ENCODE measurements at regions not wholly inside any gene's neighbourhood (a gene's known extent, or its start where the extent isn't known, plus 50 kb on each side); places are given as distances from the start of the nearest gene placed in this dataset.

DNA sequence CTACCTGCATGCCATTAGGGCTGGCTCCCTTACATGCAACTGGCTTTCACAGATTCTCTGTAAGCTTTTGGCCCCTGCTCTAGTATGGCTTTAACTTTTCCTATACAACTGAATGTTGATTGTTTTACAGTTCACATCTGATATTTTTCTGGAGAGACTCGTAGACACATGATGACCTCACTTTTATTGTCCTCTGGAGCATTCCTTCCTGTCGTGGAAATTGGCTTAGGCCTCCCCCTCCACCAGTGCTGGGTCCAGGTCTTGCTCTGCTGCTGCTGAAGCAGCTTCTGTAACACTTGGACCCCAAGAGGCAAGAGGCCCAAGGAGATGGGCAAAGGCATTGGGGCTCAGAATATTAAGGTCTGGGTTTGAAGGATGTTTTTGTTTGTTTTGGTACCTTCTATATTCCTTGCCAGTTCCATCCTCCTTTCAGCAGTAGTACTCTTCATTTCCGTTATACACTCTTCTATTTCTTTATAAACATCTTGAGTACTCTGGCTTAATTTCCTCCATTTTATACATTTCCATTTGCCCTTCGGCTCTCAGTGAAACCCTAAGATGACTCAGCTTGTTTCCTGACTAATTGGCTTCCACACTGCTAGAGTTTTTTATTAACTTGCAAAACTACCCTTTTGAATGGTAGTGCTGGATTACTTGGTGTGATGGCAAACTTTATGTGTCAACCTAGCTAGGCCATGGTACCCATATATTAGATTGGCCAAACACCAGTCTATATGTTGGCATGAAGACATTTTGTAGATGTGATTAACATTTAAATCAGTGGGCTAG, 219.8 kb downstream of the CDCA7 start:
- no peak overlapping the region for H3K4me3 ChIP-seq (ENCODE audit: low read depth, low read length)
- TF ChIP-seq, protein P1, sequence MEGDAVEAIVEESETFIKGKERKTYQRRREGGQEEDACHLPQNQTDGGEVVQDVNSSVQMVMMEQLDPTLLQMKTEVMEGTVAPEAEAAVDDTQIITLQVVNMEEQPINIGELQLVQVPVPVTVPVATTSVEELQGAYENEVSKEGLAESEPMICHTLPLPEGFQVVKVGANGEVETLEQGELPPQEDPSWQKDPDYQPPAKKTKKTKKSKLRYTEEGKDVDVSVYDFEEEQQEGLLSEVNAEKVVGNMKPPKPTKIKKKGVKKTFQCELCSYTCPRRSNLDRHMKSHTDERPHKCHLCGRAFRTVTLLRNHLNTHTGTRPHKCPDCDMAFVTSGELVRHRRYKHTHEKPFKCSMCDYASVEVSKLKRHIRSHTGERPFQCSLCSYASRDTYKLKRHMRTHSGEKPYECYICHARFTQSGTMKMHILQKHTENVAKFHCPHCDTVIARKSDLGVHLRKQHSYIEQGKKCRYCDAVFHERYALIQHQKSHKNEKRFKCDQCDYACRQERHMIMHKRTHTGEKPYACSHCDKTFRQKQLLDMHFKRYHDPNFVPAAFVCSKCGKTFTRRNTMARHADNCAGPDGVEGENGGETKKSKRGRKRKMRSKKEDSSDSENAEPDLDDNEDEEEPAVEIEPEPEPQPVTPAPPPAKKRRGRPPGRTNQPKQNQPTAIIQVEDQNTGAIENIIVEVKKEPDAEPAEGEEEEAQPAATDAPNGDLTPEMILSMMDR (IDR thresholded peaks at IDR 0.05; ENCODE audit: insufficient read depth, low read depth, low read length), result no peak

DNA sequence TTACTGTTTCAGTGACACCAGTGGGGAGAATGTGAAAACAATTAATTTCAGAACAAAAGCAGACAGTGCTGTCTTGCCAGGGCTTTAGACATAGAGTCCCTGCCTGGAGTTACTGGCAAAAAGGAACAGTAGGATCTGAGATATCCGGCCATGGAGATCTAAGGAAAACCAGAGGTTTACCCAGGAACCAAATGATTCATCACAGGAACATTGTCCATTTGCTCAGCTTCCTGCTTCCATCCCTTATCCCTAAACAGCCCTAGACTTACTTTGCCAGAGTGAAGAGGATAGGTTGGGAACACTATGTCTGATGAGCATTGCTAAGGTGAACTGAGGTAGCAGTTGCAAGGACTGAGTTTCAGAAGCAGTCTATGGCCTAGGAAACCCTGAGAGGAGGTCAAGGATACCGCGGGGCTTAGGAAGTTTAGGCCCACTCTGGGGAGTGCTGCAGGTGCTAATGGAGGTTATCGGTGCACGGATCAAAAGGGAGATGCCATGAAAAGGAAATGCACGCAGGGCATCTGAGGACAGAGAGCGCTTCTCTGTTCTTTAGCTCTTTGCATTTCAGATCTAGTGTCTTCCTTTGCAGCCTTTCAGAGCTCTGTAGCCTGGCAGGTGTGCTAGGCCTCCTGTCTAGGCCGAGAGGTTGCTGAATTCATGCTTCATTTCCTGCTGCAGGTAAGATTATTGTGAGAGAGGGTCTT, 223.9 kb downstream of the CDCA7 start:
- H3K36me3 ChIP-seq (ENCODE audit: control insufficient read depth, insufficient read depth, low read length), result no peaks in the 10 kb centered on the region
- no peak for DNase-seq (ENCODE audit: low read depth)
- TF ChIP-seq, protein P1 (IDR thresholded peaks at IDR 0.05; ENCODE audit: insufficient read depth, low read depth, low read length), result no peak
- no peaks in the 10 kb centered on the region for H3K27me3 ChIP-seq (ENCODE audit: control insufficient read depth, insufficient read depth, low read length)
- POLR2A ChIA-PET, result no interaction called here
- no peak overlapping the region for H3K4me3 ChIP-seq (ENCODE audit: low read depth, low read length)
- CTCF ChIA-PET, result interaction anchor here (1.1 kb wide), 1 partner anchor 11 kb away, joined by 3 read pairs; no protein-coding TSS in a partner anchor

More for the DNA sequence above, 219.8 kb downstream of the CDCA7 start:
- POLR2A ChIA-PET, result no interaction called here
- DNase-seq (ENCODE audit: low read depth), result no peak
- Histone ChIP-seq H3K36me3 (ENCODE audit: control insufficient read depth, insufficient read depth, low read length) (no peaks in the 10 kb centered on the region), H3K27me3 (ENCODE audit: control insufficient read depth, insufficient read depth, low read length) (no peaks in the 10 kb centered on the region)
- CTCF ChIA-PET, result interaction anchor here (0.6 to 2.2 kb wide), 5 partner anchors 8 to 176 kb away, joined by 3 to 11 read pairs (median 4); no protein-coding TSS in a partner anchor

DNA sequence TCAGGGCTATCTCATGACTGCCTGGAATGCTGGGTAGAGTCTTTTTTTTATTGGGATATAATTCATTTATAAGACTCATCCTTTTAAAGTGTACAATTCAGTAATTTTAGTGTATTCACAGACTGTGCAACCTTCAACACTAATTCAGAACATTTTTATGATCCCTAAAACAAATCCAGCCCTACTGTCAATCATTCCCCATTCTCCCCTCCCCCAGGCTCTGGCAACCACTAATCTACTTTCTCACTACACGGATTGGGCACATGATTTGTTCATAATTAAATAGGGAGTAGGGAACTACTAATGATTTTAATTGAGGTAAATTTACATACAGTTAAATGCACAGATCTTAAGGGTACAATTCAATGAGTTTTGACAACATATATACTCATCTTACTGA, 225.7 kb downstream of the CDCA7 start:
- Histone ChIP-seq H3K27me3 (ENCODE audit: control insufficient read depth, insufficient read depth, low read length) (no peaks in the 10 kb centered on the region), H3K4me3 (ENCODE audit: low read depth, low read length) (no peak overlapping the region), H3K36me3 (ENCODE audit: control insufficient read depth, insufficient read depth, low read length) (no peaks in the 10 kb centered on the region)
- POLR2A ChIA-PET, result no interaction called here
- TF ChIP-seq, protein P1 (IDR thresholded peaks at IDR 0.05; ENCODE audit: insufficient read depth, low read depth, low read length), result no peak
- no peak for DNase-seq (ENCODE audit: low read depth)
- CTCF ChIA-PET, result interaction anchor here (1.1 kb wide), 1 partner anchor 9 kb away, joined by 4 read pairs; no protein-coding TSS in a partner anchor

DNA sequence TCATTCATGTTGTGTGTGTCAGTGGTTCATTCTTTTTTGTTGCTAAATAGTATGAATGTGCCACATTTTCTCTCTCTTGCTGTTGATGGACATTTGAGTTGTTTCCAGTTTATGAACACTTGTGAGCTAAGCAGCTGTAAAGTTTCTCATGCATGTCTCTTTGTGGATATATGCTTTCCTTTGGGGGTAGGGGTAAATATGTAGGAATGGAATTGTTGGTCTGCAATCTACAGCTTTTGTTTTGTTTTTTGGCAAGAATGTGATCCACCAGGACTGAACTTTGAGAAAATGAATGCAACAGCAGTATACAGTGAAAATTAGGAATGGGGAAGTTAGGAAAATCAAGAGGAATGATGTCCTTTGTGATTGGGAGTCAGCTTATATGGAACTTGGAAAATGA, 226.3 kb downstream of the CDCA7 start:
- TF ChIP-seq, protein P1 (IDR thresholded peaks at IDR 0.05; ENCODE audit: insufficient read depth, low read depth, low read length), result no peak
- Histone ChIP-seq H3K4me3 (ENCODE audit: low read depth, low read length) (no peak overlapping the region), H3K27me3 (ENCODE audit: control insufficient read depth, insufficient read depth, low read length) (no peaks in the 10 kb centered on the region), H3K36me3 (ENCODE audit: control insufficient read depth, insufficient read depth, low read length) (no peaks in the 10 kb centered on the region)
- no peak for DNase-seq (ENCODE audit: low read depth)
- ChIA-PET CTCF (interaction anchor here (1.1 kb wide), 1 partner anchor 9 kb away, joined by 4 read pairs; no protein-coding TSS in a partner anchor), POLR2A (no interaction called here)

DNA sequence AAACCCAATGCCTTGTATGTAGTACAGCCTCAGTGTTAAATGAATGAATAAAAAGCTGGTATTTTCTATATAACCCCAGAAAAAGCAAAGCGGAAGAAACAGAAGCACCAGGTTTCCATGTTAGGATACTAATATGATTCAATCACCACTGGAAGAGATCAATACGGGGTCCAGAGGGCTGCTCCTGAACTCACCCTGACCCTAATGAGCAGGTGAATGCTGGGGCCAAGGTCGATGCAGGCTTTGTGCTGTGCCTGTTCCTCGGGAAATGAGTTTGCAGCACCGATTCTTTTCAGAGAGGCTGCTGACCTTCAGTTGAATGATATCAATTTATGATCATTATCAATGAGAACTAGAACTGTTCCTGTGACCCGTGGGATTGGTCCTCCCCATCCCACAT, 228.5 kb downstream of the CDCA7 start:
- CTCF ChIA-PET, result interaction anchor here (0.9 to 1.1 kb wide), 2 partner anchors 9 to 24 kb away, joined by 3 to 4 read pairs; no protein-coding TSS in a partner anchor
- TF ChIP-seq, protein P1 (IDR thresholded peaks at IDR 0.05; ENCODE audit: insufficient read depth, low read depth, low read length), result no peak
- H3K27me3 ChIP-seq (ENCODE audit: control insufficient read depth, insufficient read depth, low read length), result no peaks in the 10 kb centered on the region
- H3K4me3 ChIP-seq (ENCODE audit: low read depth, low read length), result no peak overlapping the region
- DNase-seq (ENCODE audit: low read depth), result no peak
- POLR2A ChIA-PET, result interaction anchor here (0.6 kb wide), 1 partner anchor 341 kb away, joined by 7 read pairs; no protein-coding TSS in a partner anchor
- H3K36me3 ChIP-seq (ENCODE audit: control insufficient read depth, insufficient read depth, low read length), result no peaks in the 10 kb centered on the region
